A673 (cell line): ENCODE measurements at regions not wholly inside any gene's neighbourhood (a gene's known extent, or its start where the extent isn't known, plus 50 kb on each side); places are given as distances from the start of the nearest gene placed in this dataset.

Experiments used
- EZH2 ChIP-seq: fragments of 200-600 bp; sonication (generic); IDR thresholded peaks from 2 replicates; pipeline ENCODE4 v1.6.1; 2017; ENCODE audit warnings: borderline replicate concordance, low read depth, mild to moderate bottlenecking, mixed read lengths, antibody characterized with exemption, low read length; ENCODE audit not compliant: poor library complexity, severe bottlenecking
- TF ChIP-seq, protein P1 (sequence below): fragments of 300-800, 200-600 bp; sonication (generic); conservative IDR thresholded peaks from 2 replicates; pipeline ENCODE4 v1.5.1; 2017; ENCODE audit warnings: low read depth, mild to moderate bottlenecking, antibody characterized with exemption, low read length, moderate library complexity, mixed read lengths

DNA sequence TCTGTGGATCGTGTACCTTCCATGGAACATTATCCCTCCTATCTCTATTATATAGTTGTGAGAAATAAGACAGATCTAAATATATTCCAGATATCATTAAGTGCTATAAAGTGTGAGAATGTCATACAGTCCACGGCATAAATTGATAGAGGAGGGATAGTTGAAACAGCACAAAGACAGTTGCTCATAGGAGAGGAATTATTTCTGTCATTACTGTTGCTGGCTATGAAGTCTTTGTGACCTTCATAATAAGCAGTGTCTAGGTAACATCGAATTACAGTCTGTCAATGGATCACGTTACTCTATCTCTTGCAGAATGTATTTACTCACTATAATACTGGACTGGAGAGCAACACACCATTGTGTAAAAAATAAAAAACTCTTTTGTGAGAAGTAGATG lies 671.5 kb upstream of the PCDH20 start:
- TF ChIP-seq, protein P1, sequence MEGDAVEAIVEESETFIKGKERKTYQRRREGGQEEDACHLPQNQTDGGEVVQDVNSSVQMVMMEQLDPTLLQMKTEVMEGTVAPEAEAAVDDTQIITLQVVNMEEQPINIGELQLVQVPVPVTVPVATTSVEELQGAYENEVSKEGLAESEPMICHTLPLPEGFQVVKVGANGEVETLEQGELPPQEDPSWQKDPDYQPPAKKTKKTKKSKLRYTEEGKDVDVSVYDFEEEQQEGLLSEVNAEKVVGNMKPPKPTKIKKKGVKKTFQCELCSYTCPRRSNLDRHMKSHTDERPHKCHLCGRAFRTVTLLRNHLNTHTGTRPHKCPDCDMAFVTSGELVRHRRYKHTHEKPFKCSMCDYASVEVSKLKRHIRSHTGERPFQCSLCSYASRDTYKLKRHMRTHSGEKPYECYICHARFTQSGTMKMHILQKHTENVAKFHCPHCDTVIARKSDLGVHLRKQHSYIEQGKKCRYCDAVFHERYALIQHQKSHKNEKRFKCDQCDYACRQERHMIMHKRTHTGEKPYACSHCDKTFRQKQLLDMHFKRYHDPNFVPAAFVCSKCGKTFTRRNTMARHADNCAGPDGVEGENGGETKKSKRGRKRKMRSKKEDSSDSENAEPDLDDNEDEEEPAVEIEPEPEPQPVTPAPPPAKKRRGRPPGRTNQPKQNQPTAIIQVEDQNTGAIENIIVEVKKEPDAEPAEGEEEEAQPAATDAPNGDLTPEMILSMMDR = no peak
- no peak for TF ChIP-seq EZH2
